ENCODE measurements at regions not wholly inside any gene's neighbourhood (a gene's known extent, or its start where the extent isn't known, plus 50 kb on each side); places are given as distances from the start of the nearest gene placed in this dataset.

- TF ChIP-seq CTCF (IDR thresholded peaks at IDR 0.05) = no peak
- no peak for TF ChIP-seq POLR2AphosphoS5 (IDR thresholded peaks at IDR 0.05; ENCODE audit: insufficient read depth in 1 of 2, low read depth in 1 of 2)
Observed at GRCh38 chr4:181661090-181661489, 582.1 kb upstream of the TENM3 start.

Data from vagina (tissue), 2 donors.